Lower lobe of right lung (tissue), 2 donors: ENCODE measurements at regions not wholly inside any gene's neighbourhood (a gene's known extent, or its start where the extent isn't known, plus 50 kb on each side); places are given as distances from the start of the nearest gene placed in this dataset.

Source experiments
- ATAC-seq, 2 donors: fragments of 200-7000 bp; cut with Tn5 transposase; one replicate each; pipeline ENCODE4 v1.9.1; 2020 to 2022; ENCODE audit warnings: mild to moderate bottlenecking in 2 of 2, moderate library complexity in 2 of 2
- DNase-seq: peaks from one replicate; pipeline ENCODE4 v3.0.0-alpha.2; 2020
- H3K27ac ChIP-seq: fragments of 200-600 bp; one replicate; pipeline ENCODE4 v1.8.0; 2022
- H3K27me3 ChIP-seq: fragments of 200-600 bp; one replicate; pipeline ENCODE4 v1.8.0; 2022; ENCODE audit warnings: low read depth
- H3K36me3 ChIP-seq: fragments of 200-600 bp; one replicate; pipeline ENCODE4 v1.8.0; 2022; ENCODE audit warnings: mild to moderate bottlenecking
- H3K4me1 ChIP-seq: fragments of 200-600 bp; one replicate; pipeline ENCODE4 v1.8.0; 2022
- H3K4me3 ChIP-seq: fragments of 200-600 bp; one replicate; pipeline ENCODE4 v1.8.0; 2022; ENCODE audit warnings: mild to moderate bottlenecking
- H3K9me3 ChIP-seq: fragments of 200-600 bp; one replicate; pipeline ENCODE4 v1.8.0; 2022
- intact Hi-C: fragments of 100-400 bp; cut with DNase I; formaldehyde crosslinking; loops from one replicate; pipeline ENCODE4 v1.11.0; 2022
- TF ChIP-seq, protein P1 (sequence below): fragments of 200-600 bp; IDR thresholded peaks from one replicate; pipeline ENCODE4 v1.8.0; 2022; ENCODE audit warnings: antibody characterized with exemption, mild to moderate bottlenecking
- donor health status: DM: no; HTN: yes; CAD: no; lungs with severe emphysema.

DNA sequence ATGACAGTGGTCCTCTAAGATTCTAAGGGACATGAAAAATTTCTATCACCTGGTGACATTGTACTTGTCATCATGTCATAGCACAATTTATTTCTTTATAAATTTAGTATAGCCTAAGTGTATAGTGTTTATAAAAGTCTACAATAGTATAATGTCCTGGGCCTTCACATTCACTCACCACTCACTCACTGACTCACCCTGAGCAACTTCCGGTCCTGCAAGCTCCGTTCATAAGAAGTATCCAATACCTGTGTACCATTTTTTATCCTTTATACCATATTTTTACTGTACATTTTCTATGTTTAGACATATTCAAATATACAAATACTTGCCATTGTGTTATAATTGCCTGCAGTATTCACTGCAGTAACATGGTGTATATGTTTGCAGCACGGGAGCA is 72.8 kb upstream of the DSEL start:
- no peak overlapping the region for H3K4me3 ChIP-seq
- ATAC-seq (no peak), DNase-seq (no peak)
- H3K27ac ChIP-seq, result no peak overlapping the region
- no peaks in the 10 kb centered on the region for H3K36me3 ChIP-seq
- H3K27me3 ChIP-seq, result no peaks in the 10 kb centered on the region
- intact Hi-C loops, result no loop called here
- H3K4me1 ChIP-seq, result no peaks in the 10 kb centered on the region
- H3K9me3 ChIP-seq, result no peaks in the 10 kb centered on the region
- TF ChIP-seq, protein P1, sequence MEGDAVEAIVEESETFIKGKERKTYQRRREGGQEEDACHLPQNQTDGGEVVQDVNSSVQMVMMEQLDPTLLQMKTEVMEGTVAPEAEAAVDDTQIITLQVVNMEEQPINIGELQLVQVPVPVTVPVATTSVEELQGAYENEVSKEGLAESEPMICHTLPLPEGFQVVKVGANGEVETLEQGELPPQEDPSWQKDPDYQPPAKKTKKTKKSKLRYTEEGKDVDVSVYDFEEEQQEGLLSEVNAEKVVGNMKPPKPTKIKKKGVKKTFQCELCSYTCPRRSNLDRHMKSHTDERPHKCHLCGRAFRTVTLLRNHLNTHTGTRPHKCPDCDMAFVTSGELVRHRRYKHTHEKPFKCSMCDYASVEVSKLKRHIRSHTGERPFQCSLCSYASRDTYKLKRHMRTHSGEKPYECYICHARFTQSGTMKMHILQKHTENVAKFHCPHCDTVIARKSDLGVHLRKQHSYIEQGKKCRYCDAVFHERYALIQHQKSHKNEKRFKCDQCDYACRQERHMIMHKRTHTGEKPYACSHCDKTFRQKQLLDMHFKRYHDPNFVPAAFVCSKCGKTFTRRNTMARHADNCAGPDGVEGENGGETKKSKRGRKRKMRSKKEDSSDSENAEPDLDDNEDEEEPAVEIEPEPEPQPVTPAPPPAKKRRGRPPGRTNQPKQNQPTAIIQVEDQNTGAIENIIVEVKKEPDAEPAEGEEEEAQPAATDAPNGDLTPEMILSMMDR, result no peak

DNA sequence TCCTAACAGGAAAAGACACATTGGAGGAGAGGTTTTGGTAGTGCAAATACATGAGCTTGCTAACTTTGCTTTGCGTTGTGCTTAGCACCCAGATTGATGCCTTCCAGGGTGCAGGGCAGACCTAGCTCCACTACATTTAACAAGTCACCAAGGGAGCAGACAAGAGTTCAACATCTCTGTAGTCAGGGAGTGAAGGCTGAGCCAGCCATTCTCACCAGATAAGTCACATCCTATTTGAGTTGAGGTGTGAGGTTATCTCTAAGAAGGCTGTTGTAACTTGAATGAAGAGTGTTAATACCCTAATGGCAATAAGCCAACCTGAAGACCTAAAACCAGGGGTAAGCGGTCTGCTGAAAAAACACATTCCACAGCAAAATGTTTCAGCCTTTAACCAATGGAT is 69.6 kb upstream of the DSEL start:
- no peak for DNase-seq
- intact Hi-C loops, result no loop called here
- ATAC-seq, result no peak
- Histone ChIP-seq H3K9me3 (no peaks in the 10 kb centered on the region), H3K4me3 (no peak overlapping the region), H3K27ac (no peak overlapping the region), H3K4me1 (no peaks in the 10 kb centered on the region), H3K27me3 (no peaks in the 10 kb centered on the region), H3K36me3 (no peaks in the 10 kb centered on the region)
- TF ChIP-seq, protein P1, result no peak

DNA sequence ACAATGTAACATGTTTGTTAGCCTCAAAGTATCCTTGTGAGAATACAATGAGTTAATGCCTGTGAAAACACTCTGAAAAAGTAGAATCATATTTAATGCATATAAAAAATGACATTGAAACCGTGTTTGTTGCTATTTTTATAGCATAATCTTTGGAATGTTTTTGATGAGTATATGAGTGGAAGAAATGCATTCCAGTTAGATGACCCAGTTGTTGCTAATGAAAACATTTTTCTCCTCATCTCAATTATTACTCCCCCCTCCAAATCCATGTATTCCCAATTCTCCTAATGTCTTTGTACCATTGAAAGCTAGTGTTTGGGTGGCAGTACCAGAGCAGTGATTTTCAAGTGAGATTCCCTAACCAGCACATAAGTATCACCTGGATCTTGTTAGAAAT is 67.1 kb upstream of the DSEL start:
- DNase-seq, result no peak
- intact Hi-C loops, result no loop called here

DNA sequence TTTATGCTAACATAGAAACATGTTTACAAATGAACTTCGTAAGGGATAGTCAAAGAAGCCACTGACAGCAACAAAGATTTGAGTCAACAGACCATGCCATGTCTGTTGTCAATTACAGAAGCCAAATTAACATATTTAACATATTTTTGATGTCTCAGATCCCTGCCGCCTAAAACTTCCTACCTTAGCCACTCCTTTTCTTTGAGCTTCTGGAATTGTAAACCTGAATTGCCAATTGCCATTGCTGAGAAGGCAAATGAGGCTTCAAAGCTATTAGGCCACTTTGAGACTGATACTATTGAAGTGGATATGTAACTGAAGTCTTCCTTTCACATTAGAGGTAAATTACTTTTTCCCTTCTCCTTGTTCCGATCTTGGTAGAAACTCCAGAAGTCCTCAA is 66.0 kb upstream of the DSEL start:
- Histone ChIP-seq H3K4me1 (no peaks in the 10 kb centered on the region), H3K36me3 (no peaks in the 10 kb centered on the region), H3K9me3 (no peaks in the 10 kb centered on the region), H3K27me3 (no peaks in the 10 kb centered on the region), H3K4me3 (no peak overlapping the region), H3K27ac (no peak overlapping the region)
- DNase-seq (no peak), ATAC-seq (no peak)
- TF ChIP-seq, protein P1, result no peak
- intact Hi-C loops, result no loop called here

More for the DNA sequence above, 67.1 kb upstream of the DSEL start:
- no peaks in the 10 kb centered on the region for H3K36me3 ChIP-seq
- TF ChIP-seq, protein P1, result no peak
- ATAC-seq, result no peak
- no peak overlapping the region for H3K27ac ChIP-seq
- H3K27me3 ChIP-seq, result no peaks in the 10 kb centered on the region
- no peaks in the 10 kb centered on the region for H3K9me3 ChIP-seq
- H3K4me1 ChIP-seq, result no peaks in the 10 kb centered on the region
- H3K4me3 ChIP-seq, result no peak overlapping the region

DNA sequence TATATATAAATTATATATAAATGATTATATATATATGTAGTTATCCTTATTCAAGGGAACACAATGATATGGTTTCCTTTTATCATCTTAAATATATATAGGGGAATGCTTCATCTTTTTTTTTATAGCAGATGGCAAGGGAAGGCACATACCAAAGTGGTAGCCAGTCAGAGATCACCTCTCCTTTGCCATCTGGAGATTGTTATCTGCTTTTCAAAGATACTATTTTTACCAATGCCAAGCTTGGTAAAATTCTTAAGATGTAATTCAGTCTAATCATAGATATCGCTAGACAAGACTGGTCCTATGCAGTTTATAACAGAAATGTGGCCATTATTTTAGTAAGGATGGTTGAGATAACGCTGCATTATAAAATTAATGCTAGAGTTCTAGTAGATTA is 64.7 kb upstream of the DSEL start:
- Histone ChIP-seq H3K36me3 (no peaks in the 10 kb centered on the region), H3K4me3 (no peak overlapping the region), H3K4me1 (no peaks in the 10 kb centered on the region), H3K27ac (no peak overlapping the region), H3K27me3 (no peaks in the 10 kb centered on the region), H3K9me3 (no peaks in the 10 kb centered on the region)
- intact Hi-C loops, result no loop called here
- TF ChIP-seq, protein P1, result no peak
- DNase-seq, result no peak
- ATAC-seq, result no peak

DNA sequence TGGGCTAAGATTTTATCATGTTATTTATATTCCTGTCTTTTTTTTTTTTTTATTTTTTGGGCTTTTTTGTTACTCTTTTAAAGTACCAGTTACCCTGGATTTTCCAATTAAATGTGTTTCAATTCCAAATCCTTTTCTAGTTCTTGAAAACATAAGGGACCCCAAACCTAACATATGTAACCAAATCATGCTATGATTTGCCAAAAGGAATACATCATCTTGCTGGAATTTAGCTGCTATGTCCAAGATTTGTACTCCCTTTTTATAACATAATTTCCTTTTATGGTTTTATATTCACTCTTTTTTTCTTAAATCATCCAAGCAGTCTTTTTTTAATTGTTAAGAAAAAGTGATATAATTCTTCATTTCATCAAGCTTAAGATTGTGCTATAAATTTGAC is 60.9 kb upstream of the DSEL start:
- intact Hi-C loops, result no loop called here
- TF ChIP-seq, protein P1, result no peak
- Histone ChIP-seq H3K4me3 (no peak overlapping the region), H3K4me1 (no peaks in the 10 kb centered on the region), H3K27ac (no peak overlapping the region), H3K9me3 (no peaks in the 10 kb centered on the region), H3K27me3 (no peaks in the 10 kb centered on the region), H3K36me3 (no peaks in the 10 kb centered on the region)
- no peak for ATAC-seq
- no peak for DNase-seq
